Keratinocyte (primary cell): ENCODE measurements at regions not wholly inside any gene's neighbourhood (a gene's known extent, or its start where the extent isn't known, plus 50 kb on each side); places are given as distances from the start of the nearest gene placed in this dataset.

Experiments used
- DNase-seq: peaks from one replicate; pipeline ENCODE4 v3.0.0-alpha.2; 2011; ENCODE audit warnings: low read depth, missing footprints, low spot score
- FAIRE-seq: peaks from 2 replicates; lab custom pipeline; 2011; peaks lifted over from hg19 to GRCh38; lab: Jason Lieb, UNC
- H2AFZ ChIP-seq: 2 replicates; pipeline ENCODE4 v1.6.0; 2012; ENCODE audit warnings: low read length, control low read depth, inconsistent platforms; ENCODE audit not compliant: control insufficient read depth
- H3K27ac ChIP-seq: 2 replicates; pipeline ENCODE4 v1.5.1; 2011; ENCODE audit warnings: low read length; ENCODE audit not compliant: control insufficient read depth, insufficient read depth
- H3K27me3 ChIP-seq: 3 replicates; pipeline ENCODE4 v1.6.0; 2011; ENCODE audit warnings: low read length; ENCODE audit not compliant: control insufficient read depth, insufficient read depth; ENCODE audit errors: extremely low read depth
- H3K36me3 ChIP-seq, 2 experiments: 2 replicates in 1 of 2; 3 replicates in 1 of 2; pipeline ENCODE4 v1.5.1; 2011; ENCODE audit warnings: low read length in 2 of 2, mild to moderate bottlenecking in 1 of 2; ENCODE audit not compliant: control insufficient read depth in 2 of 2, insufficient read depth in 2 of 2; ENCODE audit errors: extremely low read depth in 1 of 2
- H3K4me1 ChIP-seq: 3 replicates; pipeline ENCODE4 v1.5.1; 2011; ENCODE audit warnings: low read length; ENCODE audit not compliant: control insufficient read depth, insufficient read depth; ENCODE audit errors: extremely low read depth
- H3K4me2 ChIP-seq: 3 replicates; pipeline ENCODE4 v1.6.0; 2011; ENCODE audit warnings: low read depth, low read length; ENCODE audit not compliant: control insufficient read depth, insufficient read depth; ENCODE audit errors: extremely low read depth
- H3K4me3 ChIP-seq, 3 experiments: fragments of 200-600 bp in 1 of 3; sonication (generic) in 1 of 3; 2 replicates in 2 of 3; 3 replicates in 1 of 3; pipeline ENCODE4 v1.5.1; 2011 to 2016; ENCODE audit warnings: low read length in 3 of 3, mild to moderate bottlenecking in 3 of 3, control low read depth in 2 of 3, inconsistent platforms in 1 of 3, low read depth in 1 of 3, mixed read lengths in 1 of 3, mixed run types in 1 of 3, moderate library complexity in 1 of 3; ENCODE audit not compliant: control insufficient read depth in 2 of 3, insufficient read depth in 2 of 3; ENCODE audit errors: extremely low read depth in 1 of 3
- H3K79me2 ChIP-seq: 2 replicates; pipeline ENCODE4 v1.6.0; 2012; ENCODE audit warnings: low read length; ENCODE audit not compliant: control insufficient read depth, insufficient read depth
- H3K9ac ChIP-seq: 3 replicates; pipeline ENCODE4 v1.6.0; 2011; ENCODE audit warnings: low read length; ENCODE audit not compliant: control insufficient read depth, insufficient read depth; ENCODE audit errors: extremely low read depth
- H3K9me1 ChIP-seq: 3 replicates; pipeline ENCODE4 v1.6.0; 2011; ENCODE audit warnings: low read length; ENCODE audit not compliant: control insufficient read depth, insufficient read depth; ENCODE audit errors: extremely low read depth
- H3K9me3 ChIP-seq: 2 replicates; pipeline ENCODE4 v1.5.1; 2012; ENCODE audit warnings: low read depth, low read length; ENCODE audit not compliant: control insufficient read depth
- H4K20me1 ChIP-seq: 3 replicates; pipeline ENCODE4 v1.6.0; 2011; ENCODE audit warnings: low read length; ENCODE audit not compliant: control insufficient read depth, insufficient read depth; ENCODE audit errors: extremely low read depth
- CTCF ChIP-seq, 3 experiments: IDR thresholded peaks in 1 of 3; conservative IDR thresholded peaks in 1 of 3; optimal IDR thresholded peaks in 1 of 3; 2 replicates in 2 of 3; 3 replicates in 1 of 3; pipeline versions ENCODE3 to v1.5.1; 2011; ENCODE audit warnings: low read length in 3 of 3, mild to moderate bottlenecking in 3 of 3, moderate library complexity in 2 of 3, control low read depth in 1 of 3, inconsistent platforms in 1 of 3; ENCODE audit not compliant: insufficient read depth in 2 of 3; ENCODE audit errors: extremely low read depth in 1 of 3
- EZH2 ChIP-seq: IDR thresholded peaks from one replicate; pipeline ENCODE4 v1.6.1; 2012; ENCODE audit warnings: inconsistent platforms, mild to moderate bottlenecking, low read length, moderate library complexity
- dilution Hi-C: fragments of 300-500 bp; cut with MboI; formaldehyde crosslinking; loops from one replicate; pipeline ENCODE4 v1.7.0; 2020; ENCODE audit warnings: low sequenced_read_pairs; ENCODE audit not compliant: extremely low pct_ligation_motif_present

GRCh38 chr3:68057637-68058320, 403.4 kb upstream of the SUCLG2 start:
- dilution Hi-C loops: no loop called here
- H2AFZ ChIP-seq: no peak overlapping the region
- FAIRE-seq: no peak
- H3K27ac ChIP-seq: no peak overlapping the region
- TF ChIP-seq CTCF (optimal IDR thresholded peaks at IDR 0.05 in 1 of 3, IDR thresholded peaks at IDR 0.05 in 1 of 3, conservative IDR thresholded peaks at IDR 0.05 in 1 of 3; ENCODE audit: extremely low read depth in 1 of 3, insufficient read depth in 2 of 3, low read length in 3 of 3) (no peak), EZH2 (no peak)
- H3K9me3 ChIP-seq: no peaks in the 10 kb centered on the region
- H3K9ac ChIP-seq: no peak overlapping the region
- no peak overlapping the region for H3K4me2 ChIP-seq
- H3K4me3 ChIP-seq: no peak overlapping the region
- no peak for DNase-seq
- H3K4me1 ChIP-seq: no peaks in the 10 kb centered on the region
- no peaks in the 10 kb centered on the region for H3K79me2 ChIP-seq
- no peaks in the 10 kb centered on the region for H3K36me3 ChIP-seq
- no peaks in the 10 kb centered on the region for H3K27me3 ChIP-seq
- no peaks in the 10 kb centered on the region for H3K9me1 ChIP-seq
- no peaks in the 10 kb centered on the region for H4K20me1 ChIP-seq

DNA sequence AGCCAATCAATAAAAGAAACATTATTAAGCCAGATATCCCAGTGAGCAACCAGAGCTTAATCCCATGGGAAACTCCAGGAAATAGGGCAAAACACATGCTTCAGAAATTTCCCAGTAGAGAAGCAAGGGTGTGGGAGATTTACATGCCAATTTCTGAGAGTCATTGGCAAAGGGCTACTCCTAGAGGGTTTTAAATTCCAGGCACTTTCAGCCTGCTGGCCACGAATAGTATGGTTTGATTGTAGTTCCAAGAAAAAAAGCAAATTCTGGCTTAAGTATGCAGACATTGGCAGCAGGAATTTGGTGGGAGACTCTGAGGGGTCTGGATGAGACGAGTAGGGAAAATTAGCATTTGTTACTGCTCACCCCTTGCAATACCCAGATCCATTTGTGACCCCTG, 402.1 kb upstream of the SUCLG2 start:
- no peak overlapping the region for H3K4me2 ChIP-seq
- TF ChIP-seq CTCF (optimal IDR thresholded peaks at IDR 0.05 in 1 of 3, IDR thresholded peaks at IDR 0.05 in 1 of 3, conservative IDR thresholded peaks at IDR 0.05 in 1 of 3; ENCODE audit: extremely low read depth in 1 of 3, insufficient read depth in 2 of 3, low read length in 3 of 3) (no peak), EZH2 (no peak)
- H3K27ac ChIP-seq: no peak overlapping the region
- H3K9me1 ChIP-seq: no peaks in the 10 kb centered on the region
- DNase-seq (no peak), FAIRE-seq (no peak)
- H3K27me3 ChIP-seq: no peaks in the 10 kb centered on the region
- no peaks in the 10 kb centered on the region for H3K9me3 ChIP-seq
- H3K79me2 ChIP-seq: no peaks in the 10 kb centered on the region
- H3K4me1 ChIP-seq: no peaks in the 10 kb centered on the region
- H2AFZ ChIP-seq: no peak overlapping the region
- H3K36me3 ChIP-seq: no peaks in the 10 kb centered on the region
- H3K4me3 ChIP-seq: no peak overlapping the region
- H3K9ac ChIP-seq: no peak overlapping the region
- H4K20me1 ChIP-seq: no peaks in the 10 kb centered on the region
- dilution Hi-C loops: no loop called here
